ENCODE measurements at regions not wholly inside any gene's neighbourhood (a gene's known extent, or its start where the extent isn't known, plus 50 kb on each side); places are given as distances from the start of the nearest gene placed in this dataset.

- DNase-seq (ENCODE audit: low read depth): no peak
- TF ChIP-seq CTCF (IDR thresholded peaks at IDR 0.05; ENCODE audit: control insufficient read depth, insufficient read depth, low read depth, low read length, missing control alignments): no peak
- no peak overlapping the region for H3K4me3 ChIP-seq (ENCODE audit: control insufficient read depth, low read depth, low read length)
These were observed 154.9 kb downstream of the PJA1 start for GRCh38 chrX:69010339-69010738.

GRCh38 chrX:69000877-69001276, 164.4 kb downstream of the PJA1 start:
- no peak for TF ChIP-seq CTCF (IDR thresholded peaks at IDR 0.05; ENCODE audit: control insufficient read depth, insufficient read depth, low read depth, low read length, missing control alignments)
- DNase-seq (ENCODE audit: low read depth): no peak
- no peak overlapping the region for H3K4me3 ChIP-seq (ENCODE audit: control insufficient read depth, low read depth, low read length)

GRCh38 chrX:68999931-69000330, 165.3 kb downstream of the PJA1 start:
- TF ChIP-seq CTCF (IDR thresholded peaks at IDR 0.05; ENCODE audit: control insufficient read depth, insufficient read depth, low read depth, low read length, missing control alignments): no peak
- DNase-seq (ENCODE audit: low read depth): no peak

GRCh38 chrX:68999356-68999755, 165.9 kb downstream of the PJA1 start:
- DNase-seq (ENCODE audit: low read depth): no peak
- no peak overlapping the region for H3K4me3 ChIP-seq (ENCODE audit: control insufficient read depth, low read depth, low read length)
- no peak for TF ChIP-seq CTCF (IDR thresholded peaks at IDR 0.05; ENCODE audit: control insufficient read depth, insufficient read depth, low read depth, low read length, missing control alignments)

More at GRCh38 chrX:68999931-69000330, 165.3 kb downstream of the PJA1 start:
- H3K4me3 ChIP-seq (ENCODE audit: control insufficient read depth, low read depth, low read length): no peak overlapping the region

GRCh38 chrX:68998716-68999115, 166.5 kb downstream of the PJA1 start:
- no peak overlapping the region for H3K4me3 ChIP-seq (ENCODE audit: control insufficient read depth, low read depth, low read length)
- TF ChIP-seq CTCF (IDR thresholded peaks at IDR 0.05; ENCODE audit: control insufficient read depth, insufficient read depth, low read depth, low read length, missing control alignments): no peak
- DNase-seq (ENCODE audit: low read depth): no peak

GRCh38 chrX:68997911-68998310, 167.3 kb downstream of the PJA1 start:
- no peak for TF ChIP-seq CTCF (IDR thresholded peaks at IDR 0.05; ENCODE audit: control insufficient read depth, insufficient read depth, low read depth, low read length, missing control alignments)
- no peak overlapping the region for H3K4me3 ChIP-seq (ENCODE audit: control insufficient read depth, low read depth, low read length)
- DNase-seq (ENCODE audit: low read depth): no peak

GRCh38 chrX:68997511-68997910, 167.7 kb downstream of the PJA1 start:
- no peak for DNase-seq (ENCODE audit: low read depth)
- no peak overlapping the region for H3K4me3 ChIP-seq (ENCODE audit: control insufficient read depth, low read depth, low read length)
- no peak for TF ChIP-seq CTCF (IDR thresholded peaks at IDR 0.05; ENCODE audit: control insufficient read depth, insufficient read depth, low read depth, low read length, missing control alignments)

Measured in AG09309 (cell line).